GM12878 (cell line): ENCODE measurements at regions not wholly inside any gene's neighbourhood (a gene's known extent, or its start where the extent isn't known, plus 50 kb on each side); places are given as distances from the start of the nearest gene placed in this dataset.

Experiments used
- ATAC-seq: fragments of 200-7000 bp; cut with Tn5 transposase; 3 replicates; pipeline ENCODE4 v1.9.1; 2020; ENCODE audit warnings: mild to moderate bottlenecking, moderate library complexity
- BruUV-seq: library from RNA; stranded (reverse); fragments of 400-500 nt; replicated peaks from 2 replicates; lab custom pipeline; 2021; lab: Mats Ljungman, UMichigan
- CTCF ChIA-PET: fragments of 300-600 bp; sonication (Branson Sonifier 250); formaldehyde crosslinking; extraction: SDS; loops from one replicate; lab custom pipeline; 2021; ENCODE audit warnings: inconsistent platforms; lab: Yijun Ruan, JAX
- POLR2A ChIA-PET: fragments of 350-600 bp; formaldehyde crosslinking; extraction: SDS; loops from one replicate; lab custom pipeline; 2021; ENCODE audit warnings: inconsistent platforms; lab: Charles Lee
- RAD21 ChIA-PET: fragments of 300-600 bp; sonication (Branson Sonifier 250); formaldehyde crosslinking; loops from one replicate; lab custom pipeline; 2023; ENCODE audit warnings: antibody characterized with exemption; ENCODE audit not compliant: unreplicated experiment; lab: Charles Lee
- SMC1A ChIA-PET: fragments of 300-600 bp; sonication (Branson Sonifier 250); formaldehyde crosslinking; loops from one replicate; lab custom pipeline; 2023; ENCODE audit not compliant: unreplicated experiment, uncharacterized antibody; lab: Charles Lee
- DNase-seq: peaks from one replicate; pipeline ENCODE4 v3.0.0-alpha.2; 2011; ENCODE audit warnings: low read depth, low spot score
- FAIRE-seq: peaks from 3 replicates; lab custom pipeline; 2011; peaks lifted over from hg19 to GRCh38; lab: Jason Lieb, UNC
- H2AFZ ChIP-seq: 2 replicates; pipeline ENCODE4 v1.6.0; 2011; ENCODE audit warnings: low read depth, low read length, control low read depth; ENCODE audit not compliant: control insufficient read depth
- H3K27ac ChIP-seq: 2 replicates; pipeline ENCODE4 v1.5.1; 2011; ENCODE audit warnings: control low read depth; ENCODE audit not compliant: control insufficient read depth, insufficient read depth
- H3K27me3 ChIP-seq, 2 experiments: replicated peaks in 1 of 2; 2 replicates each; pipeline versions ENCODE4 v1.6.0 to v1.6.1; 2011; ENCODE audit warnings: low read length in 1 of 2; ENCODE audit not compliant: control insufficient read depth in 2 of 2, insufficient read depth in 2 of 2
- H3K36me3 ChIP-seq, 2 experiments: 2 replicates each; pipeline ENCODE4 v1.5.1; 2011; ENCODE audit warnings: low read length in 1 of 2; ENCODE audit not compliant: control insufficient read depth in 2 of 2, insufficient read depth in 2 of 2
- H3K4me1 ChIP-seq: 2 replicates; pipeline ENCODE4 v1.6.1; 2011; ENCODE audit warnings: mild to moderate bottlenecking, low read length, moderate library complexity, mixed read lengths; ENCODE audit not compliant: control insufficient read depth, insufficient read depth
- H3K4me2 ChIP-seq: 2 replicates; pipeline ENCODE4 v1.6.0; 2011; ENCODE audit warnings: control low read depth; ENCODE audit not compliant: control insufficient read depth, insufficient read depth
- H3K4me3 ChIP-seq: fragments of 200-600 bp; sonication (generic); 2 replicates; pipeline ENCODE4 v1.5.1; 2016
- H3K79me2 ChIP-seq: 2 replicates; pipeline ENCODE4 v1.6.0; 2011; ENCODE audit warnings: low read length; ENCODE audit not compliant: control insufficient read depth, insufficient read depth
- H3K9ac ChIP-seq: 2 replicates; pipeline ENCODE4 v1.8.0; 2011; ENCODE audit warnings: low read length, control low read depth, mixed read lengths; ENCODE audit not compliant: control insufficient read depth, insufficient read depth
- H3K9me3 ChIP-seq: replicated peaks from 3 replicates; pipeline ENCODE4 v1.5.1; 2011; ENCODE audit warnings: mild to moderate bottlenecking, low read length; ENCODE audit not compliant: control insufficient read depth, insufficient read depth
- H4K20me1 ChIP-seq: 2 replicates; pipeline ENCODE4 v1.6.0; 2011; ENCODE audit not compliant: control insufficient read depth, insufficient read depth
- ASH2L ChIP-seq: fragments of 300-600, 200-600 bp; sonication (generic); IDR thresholded peaks from 2 replicates; pipeline ENCODE4 v1.6.1; 2017; ENCODE audit warnings: low read depth, mild to moderate bottlenecking, borderline replicate concordance
- BRCA1 ChIP-seq: IDR thresholded peaks from 2 replicates; pipeline ENCODE4 v1.6.1; 2011; ENCODE audit warnings: low read depth, low read length, improper control_type of control experiment
- E2F4 ChIP-seq: IDR thresholded peaks from 2 replicates; pipeline ENCODE4 v1.6.1; 2012; ENCODE audit warnings: low read depth, low read length, improper control_type of control experiment
- HDAC6 ChIP-seq: fragments of 200-600 bp; sonication (generic); IDR thresholded peaks from one replicate; pipeline ENCODE4 v1.8.0; 2017; ENCODE audit warnings: antibody characterized with exemption; ENCODE audit not compliant: unreplicated experiment
- HDGF ChIP-seq: fragments of 450-650 bp; IDR thresholded peaks from 2 replicates; pipeline ENCODE4 v1.6.1; 2016; ENCODE audit warnings: antibody characterized with exemption
- IKZF1 ChIP-seq: fragments of 450-650 bp; conservative IDR thresholded peaks from 2 replicates; pipeline ENCODE4 v1.6.1; 2017; ENCODE audit warnings: antibody characterized with exemption, mild to moderate bottlenecking
- MEF2B ChIP-seq: fragments of 450-650 bp; IDR thresholded peaks from 2 replicates; pipeline ENCODE4 v1.6.1; 2018; ENCODE audit warnings: mild to moderate bottlenecking, moderate library complexity; ENCODE audit not compliant: partially characterized antibody, poor library complexity, severe bottlenecking
- MYB ChIP-seq: fragments of 150-350 bp; IDR thresholded peaks from 2 replicates; pipeline ENCODE4 v1.6.1; 2014; ENCODE audit warnings: mild to moderate bottlenecking, low read depth, low read length, borderline replicate concordance
- RAD51 ChIP-seq: fragments of 450-650 bp; IDR thresholded peaks from 2 replicates; pipeline ENCODE4 v1.6.1; 2016; ENCODE audit warnings: moderate library complexity, mild to moderate bottlenecking, inconsistent platforms
- RB1 ChIP-seq: fragments of 450-650 bp; formaldehyde crosslinking; IDR thresholded peaks from 2 replicates; pipeline ENCODE4 v1.6.1; 2017; ENCODE audit warnings: mild to moderate bottlenecking, borderline replicate concordance
- SPI1 ChIP-seq: IDR thresholded peaks from 2 replicates; pipeline ENCODE4 v1.6.1; 2011; ENCODE audit warnings: low read depth, mild to moderate bottlenecking, low read length, moderate library complexity, borderline replicate concordance; ENCODE audit not compliant: insufficient read depth
- ZNF207 ChIP-seq: fragments of 450-650 bp; IDR thresholded peaks from 2 replicates; pipeline ENCODE4 v1.6.1; 2014; ENCODE audit warnings: antibody characterized with exemption, mild to moderate bottlenecking, borderline replicate concordance
- ZNF622 ChIP-seq: fragments of 450-650 bp; IDR thresholded peaks from 2 replicates; pipeline ENCODE4 v1.6.1; 2017; ENCODE audit warnings: mild to moderate bottlenecking, inconsistent platforms
- WGBS: methylation state at CpG from one replicate; pipeline ENCODE4 v1.1.6; 2016; ENCODE audit warnings: low lambda C conversion rate; ENCODE audit not compliant: insufficient replicate concordance, insufficient coverage; ENCODE audit errors: missing lambda C conversion rate; 5-methylcytosine and 5-hydroxymethylcytosine counted together
- in situ Hi-C: fragments of 300-500 bp; cut with MboI; formaldehyde crosslinking; loops from 9 replicates; pipeline ENCODE4 v1.14.3; 2018; ENCODE audit warnings: mixed read lengths
- intact Hi-C: fragments of 100-400 bp; cut with micrococcal nuclease; formaldehyde crosslinking; loops from one replicate; pipeline ENCODE4 v1.14.2; 2022; ENCODE audit not compliant: unreplicated experiment

GRCh38 chr3:40850861-40851260 is 326.1 kb downstream of the ZNF621 start:
- H3K4me1 ChIP-seq = no peaks in the 10 kb centered on the region
- H3K79me2 ChIP-seq = no peaks in the 10 kb centered on the region
- ChIA-PET POLR2A (no interaction called here), SMC1A (interaction anchor here (1.1 kb wide), 1 partner anchor 14 kb away, joined by 4 read pairs; no protein-coding TSS in a partner anchor), RAD21 (no interaction called here), CTCF (no interaction called here)
- H3K9me3 ChIP-seq = no peaks in the 10 kb centered on the region; the same call in 2 of the 3 replicates
- H3K27me3 ChIP-seq = no peaks in the 10 kb centered on the region
- intact Hi-C loops = no loop called here
- no peak overlapping the region for H2AFZ ChIP-seq
- WGBS = 24% methylated on average over 4 of the region's 4 CpGs
- no TSS peak for BruUV-seq
- no peak for ATAC-seq
- no peak overlapping the region for H3K27ac ChIP-seq
- H3K4me3 ChIP-seq = no peak overlapping the region
- no peak overlapping the region for H3K4me2 ChIP-seq
- no peak overlapping the region for H3K9ac ChIP-seq
- no peak for FAIRE-seq
- in situ Hi-C loops = no loop called here
- no peak for DNase-seq
- no peaks in the 10 kb centered on the region for H3K36me3 ChIP-seq
- TF ChIP-seq RAD51 = no peak
- no peak for TF ChIP-seq IKZF1
- no peak for TF ChIP-seq HDAC6
- no peak for TF ChIP-seq HDGF
- no peak for TF ChIP-seq ASH2L
- TF ChIP-seq ZNF207 = no peak
- TF ChIP-seq BRCA1 = no peak
- no peak for TF ChIP-seq E2F4
- no peak for TF ChIP-seq RB1
- no peak for TF ChIP-seq ZNF622
- TF ChIP-seq MYB = no peak
- TF ChIP-seq SPI1 = no peak
- TF ChIP-seq MEF2B = no peak
- TF ChIP-seq, all 136 proteins: peak for 0
- no peaks in the 10 kb centered on the region for H4K20me1 ChIP-seq
